Sigmoid colon (tissue), 6 donors: ENCODE measurements at regions not wholly inside any gene's neighbourhood (a gene's known extent, or its start where the extent isn't known, plus 50 kb on each side); places are given as distances from the start of the nearest gene placed in this dataset.
A peak's percentile ranks its signal among the peaks of the same experiment; 100 is the strongest.

Experiments
- DNase-seq: peaks from one replicate; pipeline ENCODE4 v3.0.0-alpha.2; 2019
- H3K27ac ChIP-seq, 4 donors: fragments of 200-600 bp; sonication (generic); one replicate each; pipeline ENCODE4 v1.5.1; 2016 to 2019; ENCODE audit warnings: mild to moderate bottlenecking in 1 of 4
- H3K27me3 ChIP-seq, 3 donors: fragments of 200-600 bp; sonication (generic); one replicate each; pipeline ENCODE4 v1.5.1; 2019; ENCODE audit warnings: mild to moderate bottlenecking in 1 of 3
- H3K36me3 ChIP-seq, 4 donors: fragments of 200-600 bp; sonication (generic); one replicate each; pipeline ENCODE4 v1.5.1; 2016 to 2019
- H3K4me1 ChIP-seq, 4 donors: fragments of 200-600 bp; sonication (generic); one replicate each; pipeline ENCODE4 v1.5.1; 2017 to 2019
- H3K4me3 ChIP-seq, 4 donors: fragments of 200-600 bp; sonication (generic); one replicate each; pipeline ENCODE4 v1.5.1; 2017 to 2019; ENCODE audit warnings: mild to moderate bottlenecking in 2 of 4, moderate library complexity in 1 of 4
- H3K9me3 ChIP-seq, 4 donors: fragments of 200-600 bp in 3 of 4; sonication (generic) in 3 of 4; one replicate each; pipeline versions ENCODE4 v1.5.1 to v1.6.1; 2013 to 2019
- CTCF ChIP-seq, 4 experiments: fragments of 450-650 bp in 3 of 4; fragments of 200-600 bp in 1 of 4; IDR thresholded peaks; one replicate each; pipeline ENCODE4 v1.5.1; 2016 to 2019; ENCODE audit warnings: antibody characterized with exemption in 4 of 4, mild to moderate bottlenecking in 3 of 4, moderate library complexity in 2 of 4
- EP300 ChIP-seq, 4 donors: sonication (generic); formaldehyde crosslinking; IDR thresholded peaks; one replicate each; pipeline ENCODE4 v1.6.1; 2017; ENCODE audit warnings: antibody characterized with exemption in 4 of 4
- POLR2A ChIP-seq, 2 donors: fragments of 450-650 bp; IDR thresholded peaks; one replicate each; pipeline ENCODE4 v1.6.1; 2016; ENCODE audit warnings: antibody characterized with exemption in 2 of 2, mild to moderate bottlenecking in 2 of 2, moderate library complexity in 2 of 2
- POLR2AphosphoS5 ChIP-seq, 4 donors: sonication (generic); formaldehyde crosslinking; IDR thresholded peaks; one replicate each; pipeline ENCODE4 v1.6.1; 2017; ENCODE audit warnings: antibody characterized with exemption in 4 of 4
- WGBS, 2 donors: extraction: QIAGEN DNeasy Blood & Tissue Kit; methylation state at CpG; one replicate each; pipeline ENCODE4 v1.1.7; 2013; 5-methylcytosine and 5-hydroxymethylcytosine counted together
- intact Hi-C: fragments of 100-400 bp; cut with DNase I; formaldehyde crosslinking; loops from one replicate; pipeline ENCODE4 v1.15.1; 2023
- donor health status: healthy with polysubstance abuse.
- donor health status: healthy.

DNA sequence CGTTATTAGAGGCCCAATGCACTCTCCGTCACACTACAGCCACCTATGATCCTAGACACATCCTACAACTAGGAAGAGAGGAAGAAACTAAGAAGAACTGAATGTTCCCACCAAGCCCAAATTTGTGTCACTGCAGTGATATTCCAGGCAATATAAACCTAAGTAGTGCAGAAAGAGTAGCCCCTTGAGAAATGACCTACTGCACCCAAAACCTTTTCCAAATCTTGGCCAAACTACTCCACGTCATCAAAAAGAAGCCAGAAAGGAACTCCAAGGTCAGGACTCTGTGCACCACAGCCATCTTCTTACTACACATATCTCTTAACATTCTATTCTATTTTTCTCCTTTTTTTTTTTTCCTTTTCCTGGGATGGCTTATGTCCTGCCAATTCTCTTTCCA lies 60.2 kb downstream of the ADAMTS1 start:
- intact Hi-C loops = loop anchor here (10.0 kb wide), 1 partner anchor 920 kb away; no protein-coding TSS in a partner anchor
- H3K27ac ChIP-seq = peak overlapping the region; percentile 63 to 75 (median 70)
- no peak overlapping the region for H3K4me3 ChIP-seq
- no peaks in the 10 kb centered on the region for H3K36me3 ChIP-seq
- no peaks in the 10 kb centered on the region for H3K9me3 ChIP-seq
- WGBS, 2 donors = 89 to 91% methylated on average over 3 of the region's 3 CpGs
- peaks cover 0 to 42% (median 20%) of the 10 kb centered on the region in 4 donors for H3K4me1 ChIP-seq
- TF ChIP-seq POLR2AphosphoS5 (IDR thresholded peaks at IDR 0.05) (peak; percentile 45 to 81 (median 62)), CTCF (IDR thresholded peaks at IDR 0.05) (no peak), EP300 (IDR thresholded peaks at IDR 0.05) (peak; percentile 43 to 91 (median 70)), POLR2A (IDR thresholded peaks at IDR 0.05) (no peak)
- H3K27me3 ChIP-seq = no peaks in the 10 kb centered on the region
- no peak for DNase-seq

GRCh38 chr21:26783466-26784195 lies 61.6 kb downstream of the ADAMTS1 start:
- Histone ChIP-seq H3K4me3 (no peak overlapping the region), H3K36me3 (no peaks in the 10 kb centered on the region), H3K27ac (peak overlapping the region; percentile 33 to 75 (median 70)), H3K4me1 (peaks cover 0 to 42% (median 20%) of the 10 kb centered on the region in 4 donors), H3K27me3 (no peaks in the 10 kb centered on the region), H3K9me3 (no peaks in the 10 kb centered on the region)
- no peak for DNase-seq
- TF ChIP-seq EP300 (IDR thresholded peaks at IDR 0.05) (peak in 1 of 4 donors; percentile 18), POLR2AphosphoS5 (IDR thresholded peaks at IDR 0.05) (no peak), CTCF (IDR thresholded peaks at IDR 0.05) (no peak)
- intact Hi-C loops = loop anchor here (10.0 kb wide), 1 partner anchor 921 kb away; no protein-coding TSS in a partner anchor
- 35 to 50% methylated on average over 1 of the region's 1 CpG for WGBS, 2 donors

DNA sequence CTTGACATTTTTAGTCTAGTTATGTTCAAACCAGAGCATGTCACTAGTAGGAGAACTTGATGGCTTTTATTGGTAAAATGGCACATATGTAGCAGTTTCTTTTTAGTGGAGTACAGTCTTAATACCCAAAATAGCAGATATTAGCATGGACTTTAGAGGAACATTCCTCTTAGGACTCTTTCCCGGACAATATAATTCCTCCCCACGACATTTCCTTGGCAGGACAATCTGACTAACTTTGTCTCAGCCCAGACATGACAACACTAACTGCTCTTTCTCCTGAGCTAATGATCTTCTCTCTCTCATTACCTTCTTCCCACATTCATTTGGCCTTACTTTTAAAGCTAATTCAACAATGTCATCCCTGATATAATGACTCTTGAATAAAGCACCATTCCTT lies 62.5 kb downstream of the ADAMTS1 start:
- peak in 1 of 4 donors; percentile 23 for TF ChIP-seq POLR2AphosphoS5 (IDR thresholded peaks at IDR 0.05)
- TF ChIP-seq EP300 (IDR thresholded peaks at IDR 0.05) = peak in 1 of 4 donors; percentile 7
- no peak for TF ChIP-seq POLR2A (IDR thresholded peaks at IDR 0.05)

GRCh38 chr21:26782331-26782730 lies 62.9 kb downstream of the ADAMTS1 start:
- peak in 1 of 4 donors; percentile 7 for TF ChIP-seq POLR2AphosphoS5 (IDR thresholded peaks at IDR 0.05)
- TF ChIP-seq EP300 (IDR thresholded peaks at IDR 0.05) = no peak
- WGBS, 2 donors = 81 to 93% methylated on average over 3 of the region's 3 CpGs
- H3K9me3 ChIP-seq = no peaks in the 10 kb centered on the region
- peak overlapping the region; percentile 33 to 75 (median 70) for H3K27ac ChIP-seq
- peaks cover 0 to 42% (median 20%) of the 10 kb centered on the region in 4 donors for H3K4me1 ChIP-seq
- DNase-seq = no peak
- H3K4me3 ChIP-seq = no peak overlapping the region
- intact Hi-C loops = loop anchor here (10.0 kb wide), 1 partner anchor 922 kb away; no protein-coding TSS in a partner anchor
- H3K36me3 ChIP-seq = no peaks in the 10 kb centered on the region
- H3K27me3 ChIP-seq = no peaks in the 10 kb centered on the region

More for the DNA sequence above, 62.5 kb downstream of the ADAMTS1 start:
- no peaks in the 10 kb centered on the region for H3K9me3 ChIP-seq
- H3K36me3 ChIP-seq = no peaks in the 10 kb centered on the region
- intact Hi-C loops = loop anchor here (10.0 kb wide), 1 partner anchor 922 kb away; no protein-coding TSS in a partner anchor
- no peaks in the 10 kb centered on the region for H3K27me3 ChIP-seq
- 73 to 87% methylated on average over 2 of the region's 2 CpGs for WGBS, 2 donors
- H3K4me3 ChIP-seq = no peak overlapping the region
- no peak for DNase-seq
- H3K27ac ChIP-seq = peak overlapping the region; percentile 33 to 75 (median 70)
- H3K4me1 ChIP-seq = peaks cover 0 to 42% (median 20%) of the 10 kb centered on the region in 4 donors

DNA sequence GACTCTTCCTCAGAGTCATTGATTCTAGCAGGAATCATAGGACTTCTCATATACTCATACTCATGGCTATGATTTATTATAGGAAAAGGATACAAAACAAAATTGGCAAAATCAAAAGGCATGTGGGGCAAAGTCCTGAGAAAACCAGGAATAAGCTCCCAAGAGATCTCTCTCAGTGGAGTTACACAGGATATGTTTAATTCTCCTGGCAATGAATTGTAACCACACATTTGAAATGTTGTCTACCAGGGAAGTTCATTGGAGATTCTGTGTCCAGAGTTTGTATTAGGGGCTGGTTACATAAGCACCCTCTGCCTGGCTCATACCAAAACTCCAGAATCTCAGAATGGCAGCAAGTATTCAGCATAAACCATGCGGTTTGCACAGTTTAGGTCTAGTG lies 63.9 kb downstream of the ADAMTS1 start:
- peak overlapping the region in 3 of 4 donors; percentile 68 to 75 (median 72) for H3K27ac ChIP-seq
- no peak for DNase-seq
- peaks cover 0 to 42% (median 20%) of the 10 kb centered on the region in 4 donors for H3K4me1 ChIP-seq
- intact Hi-C loops = loop anchor here (10.0 kb wide), 1 partner anchor 923 kb away; no protein-coding TSS in a partner anchor
- H3K9me3 ChIP-seq = no peaks in the 10 kb centered on the region
- no peak overlapping the region for H3K4me3 ChIP-seq
- 93 to 97% methylated on average over 1 of the region's 1 CpG for WGBS, 2 donors
- H3K27me3 ChIP-seq = no peaks in the 10 kb centered on the region
- H3K36me3 ChIP-seq = no peaks in the 10 kb centered on the region
- TF ChIP-seq POLR2AphosphoS5 (IDR thresholded peaks at IDR 0.05) = no peak

- Histone ChIP-seq H3K9me3 (no peaks in the 10 kb centered on the region), H3K36me3 (no peaks in the 10 kb centered on the region), H3K27me3 (no peaks in the 10 kb centered on the region), H3K27ac (no peak overlapping the region), H3K4me1 (peaks cover 0 to 9% (median 8%) of the 10 kb centered on the region in 4 donors), H3K4me3 (no peak overlapping the region)
- 87 to 89% methylated on average over 5 of the region's 5 CpGs for WGBS, 2 donors
- intact Hi-C loops = no loop called here
- no peak for TF ChIP-seq POLR2A (IDR thresholded peaks at IDR 0.05)
- TF ChIP-seq EP300 (IDR thresholded peaks at IDR 0.05) = no peak
- no peak for TF ChIP-seq POLR2AphosphoS5 (IDR thresholded peaks at IDR 0.05)
- no peak for TF ChIP-seq CTCF (IDR thresholded peaks at IDR 0.05)
- DNase-seq = no peak
These were observed 68.0 kb downstream of the ADAMTS1 start for GRCh38 chr21:26777166-26777565.
